H1 (cell line): ENCODE measurements at regions not wholly inside any gene's neighbourhood (a gene's known extent, or its start where the extent isn't known, plus 50 kb on each side); places are given as distances from the start of the nearest gene placed in this dataset.

Experiments
- CTCF ChIA-PET: fragments of 300-600 bp; sonication (Branson Sonifier 250); formaldehyde crosslinking; loops from one replicate; lab custom pipeline; 2021; ENCODE audit not compliant: partially characterized antibody; lab: Charles Lee
- POLR2A ChIA-PET: fragments of 300-600 bp; sonication (Branson Sonifier 250); formaldehyde crosslinking; loops from one replicate; lab custom pipeline; 2021; ENCODE audit warnings: inconsistent platforms; ENCODE audit not compliant: partially characterized antibody; lab: Charles Lee
- DNase-seq, 2 experiments: peaks; one replicate each; pipeline versions ENCODE4 v3.0.0 to v3.0.0-alpha.2; 2010 to 2022; ENCODE audit warnings: low spot score in 2 of 2, low read depth in 1 of 2, mixed read lengths in 1 of 2
- FAIRE-seq: peaks from 2 replicates; lab custom pipeline; 2011; peaks lifted over from hg19 to GRCh38; lab: Jason Lieb, UNC
- H2AFZ ChIP-seq: 2 replicates; pipeline ENCODE4 v1.8.1; 2012; ENCODE audit warnings: low read length, inconsistent platforms
- H2AK5ac ChIP-seq: 2 replicates; pipeline ENCODE4 v1.6.1; 2013; ENCODE audit warnings: low read depth, low read length
- H2BK120ac ChIP-seq: replicated peaks from 2 replicates; pipeline ENCODE3; 2013; ENCODE audit warnings: low read depth, low read length, inconsistent platforms
- H2BK12ac ChIP-seq: 2 replicates; pipeline ENCODE4 v1.6.1; 2013; ENCODE audit warnings: low read depth, low read length
- H2BK15ac ChIP-seq: 2 replicates; pipeline ENCODE4 v1.6.1; 2013; ENCODE audit warnings: low read length
- H2BK20ac ChIP-seq: 2 replicates; pipeline ENCODE4 v1.6.1; 2013; ENCODE audit warnings: low read length
- H2BK5ac ChIP-seq: 2 replicates; pipeline ENCODE4 v1.6.1; 2013; ENCODE audit warnings: low read depth, low read length
- H3K14ac ChIP-seq: 2 replicates; pipeline ENCODE4 v1.6.1; 2013; ENCODE audit warnings: inconsistent platforms; ENCODE audit not compliant: insufficient read length
- H3K18ac ChIP-seq: 2 replicates; pipeline ENCODE4 v1.6.1; 2013; ENCODE audit warnings: low read length; ENCODE audit errors: extremely low read depth
- H3K23ac ChIP-seq: 2 replicates; pipeline ENCODE4 v1.6.1; 2013; ENCODE audit warnings: inconsistent platforms; ENCODE audit not compliant: insufficient read length
- H3K23me2 ChIP-seq: 2 replicates; pipeline ENCODE4 v1.6.1; 2013; ENCODE audit warnings: low read depth, low read length
- H3K27ac ChIP-seq: 2 replicates; pipeline ENCODE4 v1.6.1; 2011; ENCODE audit warnings: low read depth, low read length, inconsistent platforms
- H3K27me3 ChIP-seq, 4 experiments: replicated peaks in 1 of 4; 1 replicate in 1 of 4; 2 replicates in 3 of 4; pipeline versions ENCODE4 v1.6.1 to v1.8.1; 2011 to 2013; ENCODE audit warnings: low read length in 3 of 4, mild to moderate bottlenecking in 3 of 4, inconsistent platforms in 2 of 4, mixed read lengths in 2 of 4, moderate library complexity in 1 of 4; ENCODE audit not compliant: control insufficient read depth in 3 of 4, insufficient read depth in 3 of 4; ENCODE audit errors: extremely low read depth in 1 of 4
- H3K36me3 ChIP-seq, 4 experiments: 2 replicates each; pipeline versions ENCODE4 v1.6.1 to v1.8.1; 2011 to 2013; ENCODE audit warnings: mild to moderate bottlenecking in 4 of 4, low read length in 3 of 4, moderate library complexity in 2 of 4, control low read depth in 1 of 4, inconsistent platforms in 1 of 4; ENCODE audit not compliant: insufficient read depth in 4 of 4, control insufficient read depth in 2 of 4
- H3K4ac ChIP-seq: replicated peaks from 2 replicates; pipeline ENCODE3; 2013; ENCODE audit warnings: low read length, low read depth, mixed read lengths, inconsistent platforms; ENCODE audit not compliant: insufficient read length
- H3K4me1 ChIP-seq, 4 experiments: replicated peaks in 1 of 4; 1 replicate in 1 of 4; 2 replicates in 3 of 4; pipeline versions ENCODE4 v1.6.1 to v1.8.1; 2011 to 2013; ENCODE audit warnings: low read length in 3 of 4, inconsistent platforms in 2 of 4, mixed read lengths in 1 of 4; ENCODE audit not compliant: insufficient read depth in 4 of 4, control insufficient read depth in 3 of 4
- H3K4me2 ChIP-seq, 2 experiments: 2 replicates each; pipeline versions ENCODE4 v1.6.1 to v1.8.1; 2011 to 2013; ENCODE audit warnings: low read depth in 2 of 2, low read length in 2 of 2, control low read depth in 1 of 2, inconsistent platforms in 1 of 2, mild to moderate bottlenecking in 1 of 2; ENCODE audit not compliant: insufficient read depth in 1 of 2
- H3K4me3 ChIP-seq, 4 experiments: fragments of 200-600, 300-600 bp in 1 of 4; sonication (generic), shearing (Covaris generic), sonication (Bioruptor Twin) in 1 of 4; 2 replicates each; pipeline versions ENCODE4 v1.5.1 to v1.8.1; 2011 to 2016; ENCODE audit warnings: low read length in 4 of 4, low read depth in 3 of 4, control low read depth in 2 of 4, inconsistent platforms in 2 of 4, mild to moderate bottlenecking in 2 of 4, mixed read lengths in 1 of 4, moderate library complexity in 1 of 4; ENCODE audit not compliant: insufficient read depth in 2 of 4; ENCODE audit errors: extremely low read depth in 1 of 4
- H3K56ac ChIP-seq: replicated peaks from 2 replicates; pipeline ENCODE3; 2013; ENCODE audit warnings: low read depth, mild to moderate bottlenecking, mixed read lengths, low read length, inconsistent platforms; ENCODE audit not compliant: insufficient read length
- H3K79me1 ChIP-seq: 2 replicates; pipeline ENCODE4 v1.6.1; 2013; ENCODE audit warnings: low read depth, low read length, control low read depth
- H3K79me2 ChIP-seq, 2 experiments: 2 replicates each; pipeline versions ENCODE4 v1.6.1 to v1.8.1; 2012 to 2013; ENCODE audit warnings: low read length in 2 of 2, mild to moderate bottlenecking in 2 of 2, inconsistent platforms in 1 of 2; ENCODE audit not compliant: insufficient read depth in 2 of 2, control insufficient read depth in 1 of 2
- H3K9ac ChIP-seq, 4 experiments: replicated peaks in 1 of 4; 1 replicate in 1 of 4; 2 replicates in 3 of 4; pipeline versions ENCODE4 v1.6.1 to v1.8.1; 2011 to 2013; ENCODE audit warnings: low read depth in 3 of 4, low read length in 3 of 4, control low read depth in 2 of 4, mild to moderate bottlenecking in 2 of 4, moderate library complexity in 2 of 4, inconsistent platforms in 1 of 4; ENCODE audit errors: extremely low read depth in 1 of 4
- H3K9me3 ChIP-seq, 2 experiments: 2 replicates each; pipeline versions ENCODE4 v1.6.1 to v1.8.1; 2012 to 2013; ENCODE audit warnings: mild to moderate bottlenecking in 2 of 2, moderate library complexity in 2 of 2, control low read depth in 1 of 2, inconsistent platforms in 1 of 2, low read depth in 1 of 2, low read length in 1 of 2, mixed read lengths in 1 of 2; ENCODE audit not compliant: insufficient read depth in 2 of 2
- H4K20me1 ChIP-seq, 2 experiments: replicated peaks in 1 of 2; 2 replicates each; pipeline versions ENCODE3 to v1.8.1; 2011 to 2013; ENCODE audit warnings: inconsistent platforms in 2 of 2, low read length in 2 of 2, mild to moderate bottlenecking in 1 of 2; ENCODE audit not compliant: insufficient read depth in 2 of 2, control insufficient read depth in 1 of 2
- H4K5ac ChIP-seq: 2 replicates; pipeline ENCODE4 v1.6.1; 2013; ENCODE audit warnings: low read length, low read depth, mixed read lengths, inconsistent platforms; ENCODE audit not compliant: insufficient read length
- H4K8ac ChIP-seq: 2 replicates; pipeline ENCODE4 v1.8.0; 2013; ENCODE audit warnings: mild to moderate bottlenecking, moderate library complexity, low read length, inconsistent platforms; ENCODE audit not compliant: insufficient read depth; ENCODE audit errors: extremely low read depth
- H4K91ac ChIP-seq: replicated peaks from 2 replicates; pipeline ENCODE3; 2013; ENCODE audit warnings: low read length, mixed read lengths, inconsistent platforms; ENCODE audit not compliant: insufficient read length
- FOSL1 ChIP-seq: IDR thresholded peaks from 2 replicates; pipeline ENCODE4 v1.6.1; 2011; ENCODE audit warnings: mild to moderate bottlenecking, low read depth, low read length, moderate library complexity; ENCODE audit not compliant: insufficient read depth
- GTF2F1 ChIP-seq: IDR thresholded peaks from 2 replicates; pipeline ENCODE4 v1.6.1; 2012; ENCODE audit warnings: low read depth, low read length, improper control_type of control experiment, borderline replicate concordance
- HDAC2 ChIP-seq, 2 experiments: fragments of 300-600 bp in 1 of 2; sonication (generic) in 1 of 2; IDR thresholded peaks; 2 replicates each; pipeline ENCODE4 v1.6.1; 2011 to 2012; ENCODE audit warnings: low read depth in 2 of 2, low read length in 2 of 2, mild to moderate bottlenecking in 2 of 2, moderate library complexity in 2 of 2, borderline replicate concordance in 1 of 2, inconsistent platforms in 1 of 2
- TAF7 ChIP-seq: optimal IDR thresholded peaks from 2 replicates; pipeline ENCODE3; 2011; ENCODE audit warnings: low read depth, mild to moderate bottlenecking, inconsistent platforms, low read length, moderate library complexity, borderline replicate concordance
- TBP ChIP-seq: IDR thresholded peaks from 2 replicates; pipeline ENCODE4 v1.6.1; 2011; ENCODE audit warnings: low read depth, low read length, improper control_type of control experiment
- WGBS, 2 experiments: shearing (Covaris generic) in 1 of 2; methylation state at CpG; one replicate each; pipeline versions ENCODE4 v1.1.6 to v1.1.7; 2013 to 2015; ENCODE audit warnings: low lambda C conversion rate in 2 of 2, mixed read lengths in 2 of 2, inconsistent platforms in 1 of 2, low coverage in 1 of 2, missing lambda C conversion rate in 1 of 2; ENCODE audit not compliant: insufficient replicate concordance in 2 of 2, insufficient coverage in 1 of 2, insufficient read length in 1 of 2; ENCODE audit errors: extremely low coverage in 1 of 2, missing lambda C conversion rate in 1 of 2; 5-methylcytosine and 5-hydroxymethylcytosine counted together
- TF ChIP-seq, protein P1 (sequence below): IDR thresholded peaks from 2 replicates; pipeline ENCODE4 v1.6.1; 2011; ENCODE audit warnings: low read depth, mild to moderate bottlenecking, low read length; ENCODE audit not compliant: insufficient read depth
- TF ChIP-seq, protein P2 (sequence below), 3 experiments: IDR thresholded peaks; 1 replicate in 2 of 3; 2 replicates in 1 of 3; pipeline versions ENCODE4 v1.5.1 to v1.6.1; 2011; ENCODE audit warnings: low read length in 3 of 3, mild to moderate bottlenecking in 3 of 3, inconsistent platforms in 2 of 3, low read depth in 1 of 3, moderate library complexity in 1 of 3; ENCODE audit not compliant: insufficient read depth in 1 of 3; ENCODE audit errors: control extremely low read depth in 1 of 3

DNA sequence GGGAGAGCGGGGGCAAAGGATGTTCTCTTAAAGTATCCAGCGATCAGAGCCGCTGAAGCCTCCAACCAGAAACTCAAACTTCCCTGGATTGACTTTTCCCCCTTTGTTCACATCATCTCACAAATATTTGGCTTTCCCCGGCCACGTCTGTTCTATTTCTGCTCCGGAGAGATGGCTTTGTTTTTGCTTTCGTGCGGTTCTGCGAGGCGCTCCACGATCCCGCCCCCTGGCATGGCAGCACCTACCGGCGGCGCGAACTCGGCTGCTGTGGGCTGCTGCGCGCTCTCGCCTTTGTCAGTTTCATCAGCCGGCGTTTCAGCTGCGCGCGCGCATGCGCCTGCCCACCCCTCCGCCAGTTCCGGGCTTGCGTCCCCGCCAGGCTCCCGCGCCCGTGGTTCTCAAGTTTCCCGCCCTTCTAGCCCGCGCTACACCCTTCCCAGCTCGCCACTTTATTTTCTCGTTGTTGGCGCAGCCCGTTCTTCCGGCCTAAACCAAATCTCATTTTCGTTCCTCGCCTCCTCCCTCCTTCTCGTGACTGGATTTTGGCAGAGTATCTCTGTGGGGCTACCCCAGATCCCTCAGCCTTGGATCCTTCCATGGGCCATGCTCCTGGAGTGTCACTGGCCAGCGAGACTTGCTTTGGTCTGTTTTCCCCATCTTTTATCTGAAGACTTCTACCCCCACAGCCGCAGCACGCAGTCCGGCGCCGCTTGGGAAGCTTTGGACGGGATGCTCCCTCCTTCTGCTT, 98.0 kb downstream of the INSIG2 start:
- Histone ChIP-seq H3K56ac (peak overlapping the region; percentile 69), H3K4me3 (peak overlapping the region; percentile 71 to 83 (median 75)), H4K8ac (peak overlapping the region; percentile 93), H4K20me1 (no peaks in the 10 kb centered on the region), H3K4me1 (peaks cover 4 to 9% (median 5%) of the 10 kb centered on the region in 4 experiments), H3K79me2 (no peaks in the 10 kb centered on the region), H2BK15ac (peak overlapping the region; percentile 76; the same call in 1 of the 2 replicates), H3K14ac (no peak overlapping the region), H3K79me1 (no peaks in the 10 kb centered on the region), H3K23ac (no peak overlapping the region), H3K27me3 (peaks cover 0 to 2% (median 0%) of the 10 kb centered on the region in 4 experiments; a peak in 1 of 7 replicates), H2AFZ (peak overlapping the region; percentile 90; the same call in 1 of the 2 replicates), H3K27ac (peak overlapping the region; percentile 90), H3K9ac (peak overlapping the region; percentile 53 to 95 (median 84)), H3K23me2 (peaks cover 2% of the 10 kb centered on the region; the same call in 1 of the 2 replicates), H4K5ac (peak overlapping the region; percentile 97), H2AK5ac (no peak overlapping the region), H2BK120ac (no peak overlapping the region), H2BK12ac (peak overlapping the region; percentile 91; the same call in 1 of the 2 replicates), H4K91ac (peak overlapping the region; percentile 68), H3K36me3 (no peaks in the 10 kb centered on the region), H3K9me3 (no peaks in the 10 kb centered on the region), H2BK20ac (no peak overlapping the region), H2BK5ac (peak overlapping the region; percentile 93), H3K18ac (peak overlapping the region; percentile 96), H3K4me2 (peak overlapping the region; percentile 85 to 91), H3K4ac (peak overlapping the region; percentile 91)
- 6% methylated on average over 42 of the region's 52 CpGs; no CpG with 5 or more reads in 1 of the 2 experiments for WGBS, 2 experiments
- ChIA-PET CTCF (interaction anchor here (0.7 to 2.0 kb wide), 4 partner anchors 16 to 154 kb away, joined by 4 to 10 read pairs (median 5); no protein-coding TSS in a partner anchor), POLR2A (interaction anchor here (0.7 to 3.8 kb wide), 10 partner anchors 9 to 98 kb away, joined by 3 to 26 read pairs (median 4); partner anchors contain the start of gene INSIG2)
- peak; percentile 70 to 90 for DNase-seq
- no peak for FAIRE-seq
- TF ChIP-seq HDAC2 (IDR thresholded peaks at IDR 0.05; ENCODE audit: borderline replicate concordance in 1 of 2, low read depth in 2 of 2, low read length in 2 of 2) (peak in 1 of 2 experiments; percentile 72; a peak in 1 of 4 replicates), TAF7 (peak; percentile 38), GTF2F1 (no peak), TBP (peak; percentile 69; the same call in 1 of the 2 replicates), FOSL1 (no peak)
- TF ChIP-seq, protein P1, sequence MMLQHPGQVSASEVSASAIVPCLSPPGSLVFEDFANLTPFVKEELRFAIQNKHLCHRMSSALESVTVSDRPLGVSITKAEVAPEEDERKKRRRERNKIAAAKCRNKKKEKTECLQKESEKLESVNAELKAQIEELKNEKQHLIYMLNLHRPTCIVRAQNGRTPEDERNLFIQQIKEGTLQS, result 0 out of 2 replicates have a peak, but pooled peaks have one; percentile 1
- TF ChIP-seq, protein P2, sequence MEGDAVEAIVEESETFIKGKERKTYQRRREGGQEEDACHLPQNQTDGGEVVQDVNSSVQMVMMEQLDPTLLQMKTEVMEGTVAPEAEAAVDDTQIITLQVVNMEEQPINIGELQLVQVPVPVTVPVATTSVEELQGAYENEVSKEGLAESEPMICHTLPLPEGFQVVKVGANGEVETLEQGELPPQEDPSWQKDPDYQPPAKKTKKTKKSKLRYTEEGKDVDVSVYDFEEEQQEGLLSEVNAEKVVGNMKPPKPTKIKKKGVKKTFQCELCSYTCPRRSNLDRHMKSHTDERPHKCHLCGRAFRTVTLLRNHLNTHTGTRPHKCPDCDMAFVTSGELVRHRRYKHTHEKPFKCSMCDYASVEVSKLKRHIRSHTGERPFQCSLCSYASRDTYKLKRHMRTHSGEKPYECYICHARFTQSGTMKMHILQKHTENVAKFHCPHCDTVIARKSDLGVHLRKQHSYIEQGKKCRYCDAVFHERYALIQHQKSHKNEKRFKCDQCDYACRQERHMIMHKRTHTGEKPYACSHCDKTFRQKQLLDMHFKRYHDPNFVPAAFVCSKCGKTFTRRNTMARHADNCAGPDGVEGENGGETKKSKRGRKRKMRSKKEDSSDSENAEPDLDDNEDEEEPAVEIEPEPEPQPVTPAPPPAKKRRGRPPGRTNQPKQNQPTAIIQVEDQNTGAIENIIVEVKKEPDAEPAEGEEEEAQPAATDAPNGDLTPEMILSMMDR (IDR thresholded peaks at IDR 0.05; ENCODE audit: control extremely low read depth in 1 of 3, insufficient read depth in 1 of 3, low read depth in 1 of 3, low read length in 3 of 3), result 0 out of 4 replicates have a peak, but pooled peaks of 1 of the 3 experiments have one; percentile 10
